OCI-LY3 (cell line): ENCODE measurements at regions not wholly inside any gene's neighbourhood (a gene's known extent, or its start where the extent isn't known, plus 50 kb on each side); places are given as distances from the start of the nearest gene placed in this dataset.

Experiments
- H2AFZ ChIP-seq: fragments of 200-600, 300-600 bp; shearing (Covaris generic); 2 replicates; pipeline ENCODE4 v1.6.0; 2014; ENCODE audit warnings: antibody characterized with exemption, low read depth, low read length
- H3K27ac ChIP-seq: fragments of 200-600, 300-600 bp; sonication (generic); 2 replicates; pipeline ENCODE4 v1.5.1; 2014; ENCODE audit warnings: mild to moderate bottlenecking, low read length, moderate library complexity, mixed read lengths
- H3K27me3 ChIP-seq: fragments of 200-600, 300-600 bp; sonication (generic); 2 replicates; pipeline ENCODE4 v1.6.1; 2014; ENCODE audit warnings: low read depth, low read length, mixed read lengths
- H3K36me3 ChIP-seq: fragments of 200-600, 300-600 bp; sonication (generic); replicated peaks from 2 replicates; pipeline ENCODE3; 2014; ENCODE audit warnings: low read depth, low read length, mixed read lengths
- H3K4me1 ChIP-seq: fragments of 300-600, 200-600 bp; sonication (generic); 2 replicates; pipeline ENCODE4 v1.6.1; 2014; ENCODE audit warnings: low read length, mixed read lengths
- H3K4me2 ChIP-seq: fragments of 200-600, 300-600 bp; sonication (generic); 2 replicates; pipeline ENCODE4 v1.6.1; 2014; ENCODE audit warnings: low read length, mixed read lengths
- H3K4me3 ChIP-seq: fragments of 300-600, 200-600 bp; sonication (generic); 2 replicates; pipeline ENCODE4 v1.5.1; 2014; ENCODE audit warnings: antibody characterized with exemption, mild to moderate bottlenecking, low read length, moderate library complexity
- H3K79me2 ChIP-seq: fragments of 300-600, 200-600 bp; shearing (Covaris generic); 2 replicates; pipeline ENCODE4 v1.6.1; 2014; ENCODE audit warnings: mild to moderate bottlenecking, low read length, mixed read lengths
- H3K9ac ChIP-seq: fragments of 300-600, 200-600 bp; shearing (Covaris generic); 2 replicates; pipeline ENCODE4 v1.6.0; 2014; ENCODE audit warnings: mild to moderate bottlenecking, low read length, moderate library complexity
- H3K9me3 ChIP-seq: fragments of 200-600, 300-600 bp; shearing (Covaris generic); 2 replicates; pipeline ENCODE4 v1.6.1; 2014; ENCODE audit warnings: low read length, mixed read lengths; ENCODE audit not compliant: insufficient read depth
- H4K20me1 ChIP-seq: fragments of 200-600, 300-600 bp; sonication (generic); 2 replicates; pipeline ENCODE4 v1.6.1; 2016; ENCODE audit warnings: low read length, mixed read lengths; ENCODE audit not compliant: insufficient read depth
- EZH2phosphoT487 ChIP-seq: fragments of 200-600 bp; shearing (Covaris generic); IDR thresholded peaks from 2 replicates; pipeline ENCODE4 v1.6.1; 2018; ENCODE audit warnings: antibody characterized with exemption, mixed run types, low read depth
- TF ChIP-seq, protein P1 (sequence below): fragments of 200-600, 300-600 bp; sonication (generic); IDR thresholded peaks from 2 replicates; pipeline ENCODE4 v1.5.1; 2014; ENCODE audit warnings: antibody characterized with exemption, low read length, low read depth

- Histone ChIP-seq H3K36me3 (no peaks in the 10 kb centered on the region), H3K27ac (peak overlapping the region; percentile 72), H3K79me2 (no peaks in the 10 kb centered on the region), H3K4me1 (peaks cover 38% of the 10 kb centered on the region), H3K4me2 (peak overlapping the region; percentile 59), H4K20me1 (no peaks in the 10 kb centered on the region; the same call in 1 of the 2 replicates), H3K9ac (0 out of 2 replicates have a peak overlapping the region, but pooled peaks have one; percentile 3), H2AFZ (no peak overlapping the region), H3K4me3 (peak overlapping the region; percentile 12; the same call in 1 of the 2 replicates), H3K27me3 (no peaks in the 10 kb centered on the region), H3K9me3 (no peaks in the 10 kb centered on the region)
- TF ChIP-seq, protein P1, sequence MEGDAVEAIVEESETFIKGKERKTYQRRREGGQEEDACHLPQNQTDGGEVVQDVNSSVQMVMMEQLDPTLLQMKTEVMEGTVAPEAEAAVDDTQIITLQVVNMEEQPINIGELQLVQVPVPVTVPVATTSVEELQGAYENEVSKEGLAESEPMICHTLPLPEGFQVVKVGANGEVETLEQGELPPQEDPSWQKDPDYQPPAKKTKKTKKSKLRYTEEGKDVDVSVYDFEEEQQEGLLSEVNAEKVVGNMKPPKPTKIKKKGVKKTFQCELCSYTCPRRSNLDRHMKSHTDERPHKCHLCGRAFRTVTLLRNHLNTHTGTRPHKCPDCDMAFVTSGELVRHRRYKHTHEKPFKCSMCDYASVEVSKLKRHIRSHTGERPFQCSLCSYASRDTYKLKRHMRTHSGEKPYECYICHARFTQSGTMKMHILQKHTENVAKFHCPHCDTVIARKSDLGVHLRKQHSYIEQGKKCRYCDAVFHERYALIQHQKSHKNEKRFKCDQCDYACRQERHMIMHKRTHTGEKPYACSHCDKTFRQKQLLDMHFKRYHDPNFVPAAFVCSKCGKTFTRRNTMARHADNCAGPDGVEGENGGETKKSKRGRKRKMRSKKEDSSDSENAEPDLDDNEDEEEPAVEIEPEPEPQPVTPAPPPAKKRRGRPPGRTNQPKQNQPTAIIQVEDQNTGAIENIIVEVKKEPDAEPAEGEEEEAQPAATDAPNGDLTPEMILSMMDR = no peak
- TF ChIP-seq EZH2phosphoT487 = no peak
Measured at GRCh38 chr5:97476852-97477534, 293.9 kb upstream of the RIOK2 start.

- no peak overlapping the region for H3K9ac ChIP-seq
- no peaks in the 10 kb centered on the region for H3K79me2 ChIP-seq
- TF ChIP-seq EZH2phosphoT487 = no peak
- no peaks in the 10 kb centered on the region for H3K27me3 ChIP-seq
- no peaks in the 10 kb centered on the region for H3K9me3 ChIP-seq
- no peak overlapping the region for H3K4me2 ChIP-seq
- no peak overlapping the region for H3K27ac ChIP-seq
- H4K20me1 ChIP-seq = no peaks in the 10 kb centered on the region; the same call in 1 of the 2 replicates
- peaks cover 38% of the 10 kb centered on the region for H3K4me1 ChIP-seq
- H2AFZ ChIP-seq = no peak overlapping the region
- H3K36me3 ChIP-seq = no peaks in the 10 kb centered on the region
- H3K4me3 ChIP-seq = no peak overlapping the region
Measured at GRCh38 chr5:97478483-97478882, 295.4 kb upstream of the RIOK2 start.

DNA sequence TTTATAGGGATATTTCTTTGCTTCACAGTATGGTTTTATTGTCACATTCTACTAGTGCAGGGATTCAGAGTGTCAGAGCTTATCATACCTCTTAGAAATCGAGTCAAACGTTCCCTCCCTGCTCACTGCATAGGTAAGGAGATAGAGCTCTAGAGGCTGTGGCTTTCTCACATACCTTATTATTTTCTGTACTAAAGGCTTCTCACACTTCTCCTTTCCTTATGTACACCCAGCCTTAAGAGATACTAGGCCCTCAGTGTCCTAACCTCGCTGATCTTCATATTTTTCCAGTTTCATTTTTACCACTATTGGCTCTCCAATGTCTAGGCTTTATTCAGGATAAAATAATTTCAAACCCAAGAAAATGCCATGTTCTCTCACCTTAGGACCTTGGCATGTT, 297.3 kb upstream of the RIOK2 start:
- peak overlapping the region; percentile 33 for H3K4me3 ChIP-seq
- no peaks in the 10 kb centered on the region for H3K79me2 ChIP-seq
- no peaks in the 10 kb centered on the region; the same call in 1 of the 2 replicates for H4K20me1 ChIP-seq
- H2AFZ ChIP-seq = no peak overlapping the region
- H3K27ac ChIP-seq = peak overlapping the region; percentile 13; the same call in 1 of the 2 replicates
- H3K27me3 ChIP-seq = no peaks in the 10 kb centered on the region
- no peaks in the 10 kb centered on the region for H3K9me3 ChIP-seq
- no peaks in the 10 kb centered on the region for H3K36me3 ChIP-seq
- TF ChIP-seq, protein P1 = no peak
- TF ChIP-seq EZH2phosphoT487 = no peak
- peak overlapping the region; percentile 66 for H3K4me2 ChIP-seq
- peaks cover 38% of the 10 kb centered on the region for H3K4me1 ChIP-seq
- no peak overlapping the region for H3K9ac ChIP-seq

GRCh38 chr5:97488126-97488668, 305.1 kb upstream of the RIOK2 start:
- H3K27me3 ChIP-seq = no peaks in the 10 kb centered on the region
- H3K36me3 ChIP-seq = no peaks in the 10 kb centered on the region
- no peaks in the 10 kb centered on the region for H3K9me3 ChIP-seq
- no peaks in the 10 kb centered on the region for H3K79me2 ChIP-seq
- no peak overlapping the region for H3K9ac ChIP-seq
- no peak overlapping the region for H2AFZ ChIP-seq
- no peak overlapping the region for H3K4me2 ChIP-seq
- H4K20me1 ChIP-seq = no peaks in the 10 kb centered on the region
- H3K27ac ChIP-seq = no peak overlapping the region
- no peak overlapping the region for H3K4me3 ChIP-seq
- no peak for TF ChIP-seq EZH2phosphoT487
- TF ChIP-seq, protein P1 = no peak
- no peaks in the 10 kb centered on the region for H3K4me1 ChIP-seq
